HCT116 (cell line): ENCODE measurements at regions not wholly inside any gene's neighbourhood (a gene's known extent, or its start where the extent isn't known, plus 50 kb on each side); places are given as distances from the start of the nearest gene placed in this dataset.

ENCODE experiments used
- POLR2AphosphoS5 ChIP-seq: IDR thresholded peaks from 2 replicates; pipeline ENCODE4 v1.6.1; 2011; ENCODE audit warnings: mild to moderate bottlenecking, low read depth, low read length, moderate library complexity
- TCF7L2 ChIP-seq: IDR thresholded peaks from 2 replicates; pipeline ENCODE4 v1.7.0; 2011; ENCODE audit warnings: borderline replicate concordance, inconsistent platforms; ENCODE audit not compliant: insufficient read depth, insufficient read length; ENCODE audit errors: extremely low read depth
- TF ChIP-seq, protein P1 (sequence below), 3 experiments: fragments of 200-600 bp in 1 of 3; sonication (generic) in 1 of 3; IDR thresholded peaks in 2 of 3; conservative IDR thresholded peaks in 1 of 3; 2 replicates each; pipeline ENCODE4 v1.5.1; 2012 to 2017; ENCODE audit warnings: low read depth in 2 of 3, low read length in 2 of 3, antibody characterized with exemption in 1 of 3, borderline replicate concordance in 1 of 3, control low read depth in 1 of 3, mild to moderate bottlenecking in 1 of 3, mixed read lengths in 1 of 3, mixed run types in 1 of 3, moderate library complexity in 1 of 3; ENCODE audit not compliant: insufficient read depth in 1 of 3

DNA sequence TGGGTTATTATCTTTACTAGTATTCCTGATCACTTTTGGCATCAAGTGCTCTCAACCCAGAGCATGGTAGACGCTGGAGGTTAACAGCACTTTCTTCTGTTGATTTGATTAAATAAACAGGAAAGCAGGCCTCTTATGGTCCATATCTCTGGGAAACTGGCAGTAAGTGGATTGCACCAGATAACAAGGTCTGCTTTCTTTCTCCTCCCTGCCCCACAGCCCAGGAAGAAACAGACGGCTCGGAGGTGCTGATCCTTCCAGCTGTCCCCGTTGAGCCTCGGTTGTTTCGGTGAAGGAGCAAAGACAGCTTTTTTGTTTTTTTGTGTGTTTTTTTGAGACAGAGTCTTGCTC, 100.8 kb upstream of the KCTD1 start:
- TF ChIP-seq, protein P1, sequence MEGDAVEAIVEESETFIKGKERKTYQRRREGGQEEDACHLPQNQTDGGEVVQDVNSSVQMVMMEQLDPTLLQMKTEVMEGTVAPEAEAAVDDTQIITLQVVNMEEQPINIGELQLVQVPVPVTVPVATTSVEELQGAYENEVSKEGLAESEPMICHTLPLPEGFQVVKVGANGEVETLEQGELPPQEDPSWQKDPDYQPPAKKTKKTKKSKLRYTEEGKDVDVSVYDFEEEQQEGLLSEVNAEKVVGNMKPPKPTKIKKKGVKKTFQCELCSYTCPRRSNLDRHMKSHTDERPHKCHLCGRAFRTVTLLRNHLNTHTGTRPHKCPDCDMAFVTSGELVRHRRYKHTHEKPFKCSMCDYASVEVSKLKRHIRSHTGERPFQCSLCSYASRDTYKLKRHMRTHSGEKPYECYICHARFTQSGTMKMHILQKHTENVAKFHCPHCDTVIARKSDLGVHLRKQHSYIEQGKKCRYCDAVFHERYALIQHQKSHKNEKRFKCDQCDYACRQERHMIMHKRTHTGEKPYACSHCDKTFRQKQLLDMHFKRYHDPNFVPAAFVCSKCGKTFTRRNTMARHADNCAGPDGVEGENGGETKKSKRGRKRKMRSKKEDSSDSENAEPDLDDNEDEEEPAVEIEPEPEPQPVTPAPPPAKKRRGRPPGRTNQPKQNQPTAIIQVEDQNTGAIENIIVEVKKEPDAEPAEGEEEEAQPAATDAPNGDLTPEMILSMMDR (IDR thresholded peaks at IDR 0.05 in 2 of 3, conservative IDR thresholded peaks at IDR 0.05 in 1 of 3; ENCODE audit: borderline replicate concordance in 1 of 3, insufficient read depth in 1 of 3, low read depth in 2 of 3, low read length in 2 of 3) = no peak
- no peak for TF ChIP-seq POLR2AphosphoS5
- TF ChIP-seq TCF7L2 = no peak
